T-cell (primary cell): ENCODE measurements at regions not wholly inside any gene's neighbourhood (a gene's known extent, or its start where the extent isn't known, plus 50 kb on each side); places are given as distances from the start of the nearest gene placed in this dataset.

Experiments
- ATAC-seq, 4 experiments: fragments of 200-7000 bp in 3 of 4; fragments of 150-1000 bp in 1 of 4; cut with Tn5 transposase; replicated peaks in 1 of 4; 1 replicate in 3 of 4; 2 replicates in 1 of 4; pipeline ENCODE4 v1.10.0; 2021; ENCODE audit warnings: moderate library complexity in 3 of 4, mild to moderate bottlenecking in 2 of 4, moderate number of reproducible peaks in 1 of 4
- CTCF ChIA-PET, 2 donors: fragments of 300-600 bp; sonication (Branson Sonifier 250); formaldehyde crosslinking; loops; one replicate each; lab custom pipeline; 2022; ENCODE audit warnings: antibody characterized with exemption in 2 of 2; lab: Charles Lee
- POLR2A ChIA-PET, 2 donors: fragments of 300-600 bp; sonication (Branson Sonifier 250); formaldehyde crosslinking; loops; one replicate each; lab custom pipeline; 2022; ENCODE audit warnings: antibody characterized with exemption in 2 of 2; lab: Charles Lee
- DNase-seq, 35 experiments: peaks; one replicate each; pipeline versions ENCODE4 v3.0.0 to v3.0.0-alpha.2; 2013 to 2023
- H3K27ac ChIP-seq: one replicate; pipeline ENCODE4 v1.5.1; 2013; ENCODE audit warnings: low read length
- H3K27me3 ChIP-seq, 2 experiments: replicated peaks in 1 of 2; 1 replicate in 1 of 2; 2 replicates in 1 of 2; pipeline versions ENCODE4 v1.6.1 to v1.7.0; 2013; ENCODE audit warnings: low read length in 1 of 2, mixed read lengths in 1 of 2; ENCODE audit not compliant: control insufficient read depth in 2 of 2, insufficient read depth in 2 of 2; ENCODE audit errors: extremely low read depth in 1 of 2
- H3K36me3 ChIP-seq, 2 donors: 1 replicate in 1 of 2; 2 replicates in 1 of 2; pipeline versions ENCODE4 v1.6.1 to v1.7.0; 2013; ENCODE audit warnings: low read length in 1 of 2; ENCODE audit not compliant: control insufficient read depth in 2 of 2, insufficient read depth in 1 of 2; ENCODE audit errors: extremely low read depth in 1 of 2
- H3K4me1 ChIP-seq, 2 experiments: 1 replicate in 1 of 2; 2 replicates in 1 of 2; pipeline versions ENCODE4 v1.6.1 to v1.7.0; 2013; ENCODE audit warnings: low read length in 2 of 2, mixed read lengths in 1 of 2; ENCODE audit not compliant: insufficient read depth in 2 of 2, control insufficient read depth in 1 of 2; ENCODE audit errors: extremely low read depth in 1 of 2
- H3K4me3 ChIP-seq, 2 donors: 1 replicate in 1 of 2; 2 replicates in 1 of 2; pipeline versions ENCODE4 v1.5.1 to v1.7.0; 2013; ENCODE audit warnings: mild to moderate bottlenecking in 2 of 2, low read length in 1 of 2, moderate library complexity in 1 of 2; ENCODE audit not compliant: control insufficient read depth in 1 of 2; ENCODE audit errors: extremely low read depth in 1 of 2
- H3K9me3 ChIP-seq: 2 replicates; pipeline ENCODE4 v1.7.0; 2013
- H3K27ac Mint-ChIP-seq, 2 donors: one replicate each; pipeline ENCODE4 v1.8.0; 2020 to 2021; ENCODE audit warnings: mild to moderate bottlenecking in 2 of 2, mixed read lengths in 2 of 2
- H3K27me3 Mint-ChIP-seq, 2 donors: one replicate each; pipeline ENCODE4 v1.8.0; 2021 to 2022; ENCODE audit warnings: mixed read lengths in 2 of 2
- H3K36me3 Mint-ChIP-seq: one replicate; pipeline ENCODE4 v1.8.0; 2021; ENCODE audit warnings: mixed read lengths
- H3K4me1 Mint-ChIP-seq, 3 donors: one replicate each; pipeline ENCODE4 v1.8.0; 2020 to 2022; ENCODE audit warnings: mixed read lengths in 3 of 3, mild to moderate bottlenecking in 1 of 3
- H3K4me3 Mint-ChIP-seq, 3 donors: one replicate each; pipeline ENCODE4 v1.8.0; 2020 to 2022; ENCODE audit warnings: mild to moderate bottlenecking in 3 of 3, mixed read lengths in 3 of 3, moderate library complexity in 3 of 3
- H3K9me3 Mint-ChIP-seq, 3 donors: one replicate each; pipeline ENCODE4 v1.8.0; 2020 to 2022; ENCODE audit warnings: mixed read lengths in 3 of 3
- WGBS: methylation state at CpG from one replicate; pipeline ENCODE4 v1.1.5; 2013; ENCODE audit warnings: missing lambda C conversion rate; ENCODE audit not compliant: insufficient coverage; 5-methylcytosine and 5-hydroxymethylcytosine counted together

GRCh38 chr14:36430662-36431084 is 89.4 kb downstream of the NKX2-1 start:
- Histone ChIP-seq H3K9me3 (no peaks in the 10 kb centered on the region), H3K4me1 (no peaks in the 10 kb centered on the region), H3K4me3 (no peak overlapping the region), H3K36me3 (no peaks in the 10 kb centered on the region), H3K27ac (no peak overlapping the region), H3K27me3 (peaks cover 0 to 3% of the 10 kb centered on the region in 2 experiments)
- H3K27ac Mint-ChIP-seq, result no peak overlapping the region
- DNase-seq (no peak), ATAC-seq (no peak)
- POLR2A ChIA-PET, result no interaction called here
- H3K4me3 Mint-ChIP-seq, result no peak overlapping the region
- H3K4me1 Mint-ChIP-seq, result no peaks in the 10 kb centered on the region
- no peaks in the 10 kb centered on the region for H3K36me3 Mint-ChIP-seq
- peaks cover 0 to 3% (median 0%) of the 10 kb centered on the region in 3 donors for H3K9me3 Mint-ChIP-seq
- peaks cover 7% of the 10 kb centered on the region in 2 donors for H3K27me3 Mint-ChIP-seq
- CTCF ChIA-PET, result interaction anchor here in 1 of 2 donors (0.6 kb wide), 1 partner anchor 343 kb away, joined by 4 read pairs; no protein-coding TSS in a partner anchor
- 92% methylated on average over 2 of the region's 5 CpGs for WGBS

DNA sequence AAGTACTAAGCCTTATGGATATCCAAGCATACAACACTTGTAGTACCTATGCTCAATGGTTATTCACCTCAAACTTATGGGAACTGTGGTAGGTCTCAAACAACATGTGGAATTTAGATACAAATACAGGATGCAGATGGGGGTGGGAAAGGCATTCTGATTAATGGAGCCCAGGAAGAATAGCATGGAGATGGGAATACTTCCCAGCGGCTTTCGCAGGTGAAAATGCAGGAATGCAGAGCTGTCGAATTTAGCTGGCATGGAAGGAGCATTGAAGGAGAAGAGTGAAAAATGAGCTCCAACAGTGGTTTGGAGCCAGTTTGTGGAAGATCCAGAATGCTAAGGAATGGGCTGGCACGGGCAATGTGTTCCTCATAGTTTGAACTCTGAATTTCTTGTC is 89.9 kb downstream of the NKX2-1 start:
- Mint-ChIP-seq H3K27ac (no peak overlapping the region), H3K36me3 (no peaks in the 10 kb centered on the region)
- POLR2A ChIA-PET, result no interaction called here

GRCh38 chr14:36429692-36430091 is 90.3 kb downstream of the NKX2-1 start:
- CTCF ChIA-PET, result no interaction called here
- H3K27ac Mint-ChIP-seq, result no peak overlapping the region
- no peaks in the 10 kb centered on the region for H3K36me3 ChIP-seq
- no peaks in the 10 kb centered on the region for H3K36me3 Mint-ChIP-seq
- ATAC-seq (no peak), DNase-seq (no peak)
- H3K27ac ChIP-seq, result no peak overlapping the region
- H3K27me3 Mint-ChIP-seq, result peaks cover 8 to 9% of the 10 kb centered on the region in 2 donors
- peaks cover 0 to 3% (median 0%) of the 10 kb centered on the region in 3 donors for H3K9me3 Mint-ChIP-seq
- peaks cover 0 to 3% of the 10 kb centered on the region in 2 experiments for H3K27me3 ChIP-seq
- no peaks in the 10 kb centered on the region for H3K9me3 ChIP-seq
- H3K4me3 ChIP-seq, result no peak overlapping the region
- H3K4me1 ChIP-seq, result no peaks in the 10 kb centered on the region
- POLR2A ChIA-PET, result no interaction called here
- H3K4me1 Mint-ChIP-seq, result no peaks in the 10 kb centered on the region
- H3K4me3 Mint-ChIP-seq, result no peak overlapping the region
- 80% methylated on average over 1 of the region's 2 CpGs for WGBS

More for the DNA sequence above, 89.9 kb downstream of the NKX2-1 start:
- WGBS, result 46% methylated on average over 3 of the region's 4 CpGs
- Histone ChIP-seq H3K36me3 (no peaks in the 10 kb centered on the region), H3K4me3 (no peak overlapping the region), H3K27ac (no peak overlapping the region), H3K4me1 (no peaks in the 10 kb centered on the region), H3K9me3 (no peaks in the 10 kb centered on the region), H3K27me3 (peaks cover 0 to 3% of the 10 kb centered on the region in 2 experiments)
- no peak for ATAC-seq
- Mint-ChIP-seq H3K4me1 (no peaks in the 10 kb centered on the region), H3K27me3 (peaks cover 8 to 9% of the 10 kb centered on the region in 2 donors), H3K4me3 (no peak overlapping the region), H3K9me3 (peaks cover 0 to 3% (median 0%) of the 10 kb centered on the region in 3 donors)
- CTCF ChIA-PET, result interaction anchor here in 1 of 2 donors (0.6 kb wide), 1 partner anchor 343 kb away, joined by 4 read pairs; no protein-coding TSS in a partner anchor
- DNase-seq, result no peak

GRCh38 chr14:36428350-36428749 is 91.7 kb downstream of the NKX2-1 start:
- peaks cover 0 to 3% (median 0%) of the 10 kb centered on the region in 3 donors for H3K9me3 Mint-ChIP-seq
- no peak overlapping the region for H3K4me3 Mint-ChIP-seq
- ChIA-PET CTCF (no interaction called here), POLR2A (no interaction called here)
- peaks cover 8 to 9% of the 10 kb centered on the region in 2 donors for H3K27me3 Mint-ChIP-seq
- Histone ChIP-seq H3K4me1 (no peaks in the 10 kb centered on the region), H3K36me3 (no peaks in the 10 kb centered on the region), H3K4me3 (no peak overlapping the region), H3K27ac (no peak overlapping the region), H3K27me3 (peaks cover 0 to 3% of the 10 kb centered on the region in 2 experiments), H3K9me3 (no peaks in the 10 kb centered on the region)
- WGBS, result 100% methylated on average over 1 of the region's 6 CpGs
- no peaks in the 10 kb centered on the region for H3K4me1 Mint-ChIP-seq
- no peaks in the 10 kb centered on the region for H3K36me3 Mint-ChIP-seq
- H3K27ac Mint-ChIP-seq, result no peak overlapping the region
- ATAC-seq (no peak), DNase-seq (no peak)

- no peak for ATAC-seq
- H3K4me1 ChIP-seq, result no peaks in the 10 kb centered on the region
- no peak overlapping the region for H3K4me3 Mint-ChIP-seq
- no peak overlapping the region for H3K27ac ChIP-seq
- H3K9me3 ChIP-seq, result no peaks in the 10 kb centered on the region
- H3K4me3 ChIP-seq, result no peak overlapping the region
- H3K27me3 Mint-ChIP-seq, result peaks cover 8 to 9% of the 10 kb centered on the region in 2 donors
- 80% methylated on average over 1 of the region's 1 CpG for WGBS
- H3K27me3 ChIP-seq, result peaks cover 0 to 3% of the 10 kb centered on the region in 2 experiments
- DNase-seq, result no peak
- H3K4me1 Mint-ChIP-seq, result no peaks in the 10 kb centered on the region
- ChIA-PET POLR2A (no interaction called here), CTCF (no interaction called here)
- no peaks in the 10 kb centered on the region for H3K36me3 Mint-ChIP-seq
- no peaks in the 10 kb centered on the region for H3K36me3 ChIP-seq
- H3K27ac Mint-ChIP-seq, result no peak overlapping the region
- peaks cover 0 to 3% (median 0%) of the 10 kb centered on the region in 3 donors for H3K9me3 Mint-ChIP-seq
These were observed 93.2 kb downstream of the NKX2-1 start for GRCh38 chr14:36426836-36427235.

GRCh38 chr14:36426113-36426512 is 93.9 kb downstream of the NKX2-1 start:
- ChIA-PET CTCF (no interaction called here), POLR2A (no interaction called here)
- Mint-ChIP-seq H3K4me3 (no peak overlapping the region), H3K9me3 (peaks cover 0 to 3% (median 0%) of the 10 kb centered on the region in 3 donors), H3K36me3 (no peaks in the 10 kb centered on the region), H3K4me1 (no peaks in the 10 kb centered on the region), H3K27me3 (peaks cover 8 to 9% of the 10 kb centered on the region in 2 donors), H3K27ac (no peak overlapping the region)
- DNase-seq (no peak), ATAC-seq (no peak)
- Histone ChIP-seq H3K27ac (no peak overlapping the region), H3K36me3 (no peaks in the 10 kb centered on the region), H3K4me1 (no peaks in the 10 kb centered on the region), H3K27me3 (peaks cover 0 to 3% of the 10 kb centered on the region in 2 experiments), H3K4me3 (no peak overlapping the region), H3K9me3 (no peaks in the 10 kb centered on the region)
